ENCODE measurements at regions not wholly inside any gene's neighbourhood (a gene's known extent, or its start where the extent isn't known, plus 50 kb on each side); places are given as distances from the start of the nearest gene placed in this dataset.

- no peaks in the 10 kb centered on the region for H3K36me3 Mint-ChIP-seq
- H3K9me3 Mint-ChIP-seq = peaks cover 7 to 11% of the 10 kb centered on the region in 2 donors
- no peak overlapping the region for H3K4me3 Mint-ChIP-seq
- no peak overlapping the region for H3K27ac Mint-ChIP-seq
- ATAC-seq (replicated peaks) (no peak), DNase-seq (no peak)
- H3K4me1 Mint-ChIP-seq = no peaks in the 10 kb centered on the region
- H3K27me3 Mint-ChIP-seq = peaks cover 0 to 4% of the 10 kb centered on the region in 2 donors
Measured at GRCh38 chr4:119781044-119781443, 152.4 kb upstream of the PDE5A start.

GRCh38 chr4:119774840-119775239, 146.2 kb upstream of the PDE5A start:
- Mint-ChIP-seq H3K36me3 (no peaks in the 10 kb centered on the region), H3K4me3 (no peak overlapping the region), H3K4me1 (no peaks in the 10 kb centered on the region), H3K9me3 (peaks cover 0 to 5% of the 10 kb centered on the region in 2 donors), H3K27ac (no peak overlapping the region), H3K27me3 (no peaks in the 10 kb centered on the region)
- no peak for DNase-seq
- ATAC-seq (replicated peaks) = no peak

- Mint-ChIP-seq H3K36me3 (no peaks in the 10 kb centered on the region), H3K4me3 (no peak overlapping the region), H3K9me3 (no peaks in the 10 kb centered on the region), H3K27ac (no peak overlapping the region), H3K27me3 (no peaks in the 10 kb centered on the region), H3K4me1 (no peaks in the 10 kb centered on the region)
- ATAC-seq (replicated peaks) (no peak), DNase-seq (no peak)
Measured at GRCh38 chr4:119765951-119766350, 137.3 kb upstream of the PDE5A start.

GRCh38 chr4:119765469-119765868, 136.9 kb upstream of the PDE5A start:
- no peak overlapping the region for H3K27ac Mint-ChIP-seq
- no peaks in the 10 kb centered on the region for H3K9me3 Mint-ChIP-seq
- H3K4me3 Mint-ChIP-seq = no peak overlapping the region
- DNase-seq = no peak
- H3K4me1 Mint-ChIP-seq = no peaks in the 10 kb centered on the region
- no peak for ATAC-seq (replicated peaks)
- no peaks in the 10 kb centered on the region for H3K27me3 Mint-ChIP-seq
- H3K36me3 Mint-ChIP-seq = no peaks in the 10 kb centered on the region

- no peak overlapping the region for H3K27ac Mint-ChIP-seq
- H3K9me3 Mint-ChIP-seq = no peaks in the 10 kb centered on the region
- H3K4me1 Mint-ChIP-seq = no peaks in the 10 kb centered on the region
- DNase-seq (no peak), ATAC-seq (replicated peaks) (no peak)
- no peak overlapping the region for H3K4me3 Mint-ChIP-seq
- no peaks in the 10 kb centered on the region for H3K27me3 Mint-ChIP-seq
- no peaks in the 10 kb centered on the region for H3K36me3 Mint-ChIP-seq
Measured at GRCh38 chr4:119763386-119763785, 134.8 kb upstream of the PDE5A start.

GRCh38 chr4:119755599-119755998, 127.0 kb upstream of the PDE5A start:
- no peaks in the 10 kb centered on the region for H3K36me3 Mint-ChIP-seq
- no peaks in the 10 kb centered on the region for H3K4me1 Mint-ChIP-seq
- H3K27ac Mint-ChIP-seq = no peak overlapping the region
- ATAC-seq (replicated peaks) (no peak), DNase-seq (no peak)
- H3K4me3 Mint-ChIP-seq = no peak overlapping the region
- H3K27me3 Mint-ChIP-seq = no peaks in the 10 kb centered on the region
- H3K9me3 Mint-ChIP-seq = no peaks in the 10 kb centered on the region

- H3K4me3 Mint-ChIP-seq = no peak overlapping the region
- H3K36me3 Mint-ChIP-seq = no peaks in the 10 kb centered on the region
- ATAC-seq (replicated peaks) (no peak), DNase-seq (no peak)
- no peaks in the 10 kb centered on the region for H3K9me3 Mint-ChIP-seq
- no peak overlapping the region for H3K27ac Mint-ChIP-seq
- H3K4me1 Mint-ChIP-seq = no peaks in the 10 kb centered on the region
- H3K27me3 Mint-ChIP-seq = no peaks in the 10 kb centered on the region
Measured at GRCh38 chr4:119752936-119753335, 124.3 kb upstream of the PDE5A start.

GRCh38 chr4:119750771-119751170, 122.2 kb upstream of the PDE5A start:
- no peaks in the 10 kb centered on the region for H3K27me3 Mint-ChIP-seq
- no peaks in the 10 kb centered on the region for H3K9me3 Mint-ChIP-seq
- H3K4me1 Mint-ChIP-seq = no peaks in the 10 kb centered on the region
- DNase-seq (no peak), ATAC-seq (replicated peaks) (no peak)
- H3K27ac Mint-ChIP-seq = no peak overlapping the region
- H3K36me3 Mint-ChIP-seq = no peaks in the 10 kb centered on the region
- H3K4me3 Mint-ChIP-seq = no peak overlapping the region

GRCh38 chr4:119750048-119750447, 121.4 kb upstream of the PDE5A start:
- H3K36me3 Mint-ChIP-seq = no peaks in the 10 kb centered on the region
- no peak overlapping the region for H3K27ac Mint-ChIP-seq

GRCh38 chr4:119748853-119749252, 120.2 kb upstream of the PDE5A start:
- H3K27me3 Mint-ChIP-seq = peaks cover 0 to 1% of the 10 kb centered on the region in 2 donors
- H3K4me3 Mint-ChIP-seq = no peak overlapping the region

More at GRCh38 chr4:119750048-119750447, 121.4 kb upstream of the PDE5A start:
- ATAC-seq (replicated peaks) (no peak), DNase-seq (no peak)
- Mint-ChIP-seq H3K4me1 (no peaks in the 10 kb centered on the region), H3K27me3 (no peaks in the 10 kb centered on the region), H3K4me3 (no peak overlapping the region), H3K9me3 (no peaks in the 10 kb centered on the region)

GRCh38 chr4:119746951-119747350, 118.3 kb upstream of the PDE5A start:
- Mint-ChIP-seq H3K27ac (no peak overlapping the region), H3K4me1 (no peaks in the 10 kb centered on the region), H3K9me3 (no peaks in the 10 kb centered on the region), H3K27me3 (peaks cover 0 to 3% of the 10 kb centered on the region in 2 donors), H3K4me3 (no peak overlapping the region), H3K36me3 (no peaks in the 10 kb centered on the region)
- ATAC-seq (replicated peaks) (no peak), DNase-seq (no peak)

More at GRCh38 chr4:119748853-119749252, 120.2 kb upstream of the PDE5A start:
- no peaks in the 10 kb centered on the region for H3K4me1 Mint-ChIP-seq
- H3K9me3 Mint-ChIP-seq = no peaks in the 10 kb centered on the region
- no peak for DNase-seq
- H3K36me3 Mint-ChIP-seq = no peaks in the 10 kb centered on the region
- H3K27ac Mint-ChIP-seq = no peak overlapping the region
- ATAC-seq (replicated peaks) = no peak

GRCh38 chr4:119745351-119745750, 116.7 kb upstream of the PDE5A start:
- H3K36me3 Mint-ChIP-seq = no peaks in the 10 kb centered on the region

GRCh38 chr4:119744580-119744979, 116.0 kb upstream of the PDE5A start:
- Mint-ChIP-seq H3K27me3 (peaks cover 0 to 3% of the 10 kb centered on the region in 2 donors), H3K27ac (no peak overlapping the region)
- no peak for ATAC-seq (replicated peaks)

More at GRCh38 chr4:119745351-119745750, 116.7 kb upstream of the PDE5A start:
- H3K4me3 Mint-ChIP-seq = no peak overlapping the region
- H3K27me3 Mint-ChIP-seq = peaks cover 0 to 3% of the 10 kb centered on the region in 2 donors
- H3K4me1 Mint-ChIP-seq = no peaks in the 10 kb centered on the region
- DNase-seq (no peak), ATAC-seq (replicated peaks) (no peak)
- no peaks in the 10 kb centered on the region for H3K9me3 Mint-ChIP-seq
- no peak overlapping the region for H3K27ac Mint-ChIP-seq

GRCh38 chr4:119743644-119744043, 115.0 kb upstream of the PDE5A start:
- no peaks in the 10 kb centered on the region for H3K4me1 Mint-ChIP-seq
- ATAC-seq (replicated peaks) (no peak), DNase-seq (no peak)
- H3K36me3 Mint-ChIP-seq = no peaks in the 10 kb centered on the region
- H3K4me3 Mint-ChIP-seq = no peak overlapping the region
- H3K27ac Mint-ChIP-seq = no peak overlapping the region
- no peaks in the 10 kb centered on the region for H3K9me3 Mint-ChIP-seq
- peaks cover 0 to 3% of the 10 kb centered on the region in 2 donors for H3K27me3 Mint-ChIP-seq

More at GRCh38 chr4:119744580-119744979, 116.0 kb upstream of the PDE5A start:
- Mint-ChIP-seq H3K4me3 (no peak overlapping the region), H3K9me3 (no peaks in the 10 kb centered on the region), H3K4me1 (no peaks in the 10 kb centered on the region), H3K36me3 (no peaks in the 10 kb centered on the region)
- no peak for DNase-seq

GRCh38 chr4:119739796-119740195, 111.2 kb upstream of the PDE5A start:
- no peaks in the 10 kb centered on the region for H3K36me3 Mint-ChIP-seq
- H3K4me3 Mint-ChIP-seq = no peak overlapping the region
- DNase-seq (no peak), ATAC-seq (replicated peaks) (no peak)
- H3K27me3 Mint-ChIP-seq = peaks cover 0 to 3% of the 10 kb centered on the region in 2 donors
- no peak overlapping the region for H3K27ac Mint-ChIP-seq
- no peaks in the 10 kb centered on the region for H3K4me1 Mint-ChIP-seq
- no peaks in the 10 kb centered on the region for H3K9me3 Mint-ChIP-seq

GRCh38 chr4:119738901-119739300, 110.3 kb upstream of the PDE5A start:
- Mint-ChIP-seq H3K36me3 (no peaks in the 10 kb centered on the region), H3K4me1 (no peaks in the 10 kb centered on the region), H3K4me3 (no peak overlapping the region), H3K27ac (no peak overlapping the region), H3K9me3 (peaks cover 0 to under 1% of the 10 kb centered on the region in 2 donors), H3K27me3 (peaks cover 0 to 2% of the 10 kb centered on the region in 2 donors)
- no peak for DNase-seq
- no peak for ATAC-seq (replicated peaks)

All from stimulated activated naive B cell treated with anti-CD40 and anti-IgM and Interleukin-4, amounts not matched to agents 10 μg/mL and 1 μg/mL and 100 μg/mL, for 72 hours (primary cell).